CD4-positive, alpha-beta memory T cell (primary cell): ENCODE measurements at regions not wholly inside any gene's neighbourhood (a gene's known extent, or its start where the extent isn't known, plus 50 kb on each side); places are given as distances from the start of the nearest gene placed in this dataset.

Experiments used
- CTCF ChIA-PET: fragments of 350-600 bp; sonication (Branson Sonifier 250); formaldehyde crosslinking; loops from one replicate; lab custom pipeline; 2021; ENCODE audit warnings: inconsistent platforms; ENCODE audit not compliant: partially characterized antibody; lab: Charles Lee
- POLR2A ChIA-PET: fragments of 350-600 bp; sonication (Branson Sonifier 250); formaldehyde crosslinking; loops from one replicate; lab custom pipeline; 2021; ENCODE audit not compliant: partially characterized antibody; lab: Charles Lee
- DNase-seq, 5 donors: peaks; one replicate each; pipeline versions ENCODE4 v3.0.0 to v3.0.0-alpha.2; 2020 to 2022; ENCODE audit warnings: mixed read lengths in 1 of 5
- H3K27ac ChIP-seq: one replicate; pipeline ENCODE4 v1.7.0; 2013; ENCODE audit warnings: low read depth, low read length
- H3K27me3 ChIP-seq: 2 replicates; pipeline ENCODE4 v1.7.0; 2013; ENCODE audit warnings: mild to moderate bottlenecking, low read length, moderate library complexity; ENCODE audit not compliant: insufficient read depth
- H3K36me3 ChIP-seq: 2 replicates; pipeline ENCODE4 v1.7.0; 2013; ENCODE audit warnings: mild to moderate bottlenecking, low read length, moderate library complexity; ENCODE audit not compliant: insufficient read depth
- H3K4me1 ChIP-seq: 2 replicates; pipeline ENCODE4 v1.7.0; 2013; ENCODE audit warnings: mild to moderate bottlenecking, low read length, moderate library complexity; ENCODE audit not compliant: insufficient read depth
- H3K4me3 ChIP-seq, 2 donors: one replicate each; pipeline ENCODE4 v1.7.0; 2013; ENCODE audit warnings: low read length in 2 of 2, mild to moderate bottlenecking in 1 of 2
- H3K9me3 ChIP-seq, 2 donors: one replicate each; pipeline ENCODE4 v1.7.0; 2013; ENCODE audit warnings: low read length in 2 of 2, control low read depth in 1 of 2; ENCODE audit not compliant: control insufficient read depth in 1 of 2
- H3K27ac Mint-ChIP-seq, 7 donors: one replicate each; pipeline ENCODE4 v1.8.0; 2020 to 2021; ENCODE audit warnings: mixed read lengths in 7 of 7, mild to moderate bottlenecking in 6 of 7, inconsistent platforms in 3 of 7, moderate library complexity in 3 of 7
- H3K27me3 Mint-ChIP-seq, 2 donors: one replicate each; pipeline ENCODE4 v1.8.0; 2020 to 2021; ENCODE audit warnings: mixed read lengths in 2 of 2
- H3K36me3 Mint-ChIP-seq, 2 donors: one replicate each; pipeline ENCODE4 v1.8.0; 2020 to 2021; ENCODE audit warnings: mixed read lengths in 2 of 2, inconsistent platforms in 1 of 2, mild to moderate bottlenecking in 1 of 2
- H3K4me1 Mint-ChIP-seq, 4 donors: one replicate each; pipeline ENCODE4 v1.8.0; 2020 to 2021; ENCODE audit warnings: mixed read lengths in 4 of 4, mild to moderate bottlenecking in 1 of 4
- H3K4me3 Mint-ChIP-seq, 8 donors: one replicate each; pipeline ENCODE4 v1.8.0; 2020 to 2021; ENCODE audit warnings: mixed read lengths in 8 of 8, mild to moderate bottlenecking in 7 of 8, moderate library complexity in 6 of 8, inconsistent platforms in 3 of 8
- H3K9me3 Mint-ChIP-seq, 8 donors: one replicate each; pipeline ENCODE4 v1.8.0; 2020 to 2021; ENCODE audit warnings: mixed read lengths in 8 of 8, mild to moderate bottlenecking in 5 of 8, inconsistent platforms in 3 of 8, moderate library complexity in 1 of 8
- intact Hi-C: fragments of 100-400 bp; cut with micrococcal nuclease; formaldehyde crosslinking; loops from one replicate; pipeline ENCODE4 v1.15.1; 2023

- POLR2A ChIA-PET, result no interaction called here
- CTCF ChIA-PET, result interaction anchor here (1.2 kb wide), 1 partner anchor 11 kb away, joined by 3 read pairs; no protein-coding TSS in a partner anchor
- Histone ChIP-seq H3K9me3 (no peaks in the 10 kb centered on the region), H3K27me3 (no peaks in the 10 kb centered on the region), H3K36me3 (no peaks in the 10 kb centered on the region), H3K4me1 (no peaks in the 10 kb centered on the region), H3K4me3 (no peak overlapping the region), H3K27ac (no peak overlapping the region)
- peaks cover 6% of the 10 kb centered on the region in 2 donors for H3K27me3 Mint-ChIP-seq
- no peaks in the 10 kb centered on the region for H3K4me1 Mint-ChIP-seq
- no peaks in the 10 kb centered on the region for H3K36me3 Mint-ChIP-seq
- H3K27ac Mint-ChIP-seq, result no peak overlapping the region
- no peak for DNase-seq
- H3K9me3 Mint-ChIP-seq, result peaks cover 0 to 6% (median 0%) of the 10 kb centered on the region in 8 donors
- intact Hi-C loops, result no loop called here
- no peak overlapping the region for H3K4me3 Mint-ChIP-seq
These were observed 63.0 kb upstream of the TPRG1 start for GRCh38 chr3:189108735-189109134.

GRCh38 chr3:189109145-189109544 lies 62.6 kb upstream of the TPRG1 start:
- Mint-ChIP-seq H3K36me3 (no peaks in the 10 kb centered on the region), H3K27ac (no peak overlapping the region), H3K9me3 (peaks cover 0 to 6% (median 0%) of the 10 kb centered on the region in 8 donors), H3K27me3 (peaks cover 6% of the 10 kb centered on the region in 2 donors), H3K4me1 (no peaks in the 10 kb centered on the region), H3K4me3 (no peak overlapping the region)
- Histone ChIP-seq H3K27me3 (no peaks in the 10 kb centered on the region), H3K9me3 (no peaks in the 10 kb centered on the region), H3K36me3 (no peaks in the 10 kb centered on the region), H3K27ac (no peak overlapping the region), H3K4me3 (no peak overlapping the region), H3K4me1 (no peaks in the 10 kb centered on the region)
- intact Hi-C loops, result no loop called here
- POLR2A ChIA-PET, result no interaction called here
- DNase-seq, result no peak
- CTCF ChIA-PET, result no interaction called here

DNA sequence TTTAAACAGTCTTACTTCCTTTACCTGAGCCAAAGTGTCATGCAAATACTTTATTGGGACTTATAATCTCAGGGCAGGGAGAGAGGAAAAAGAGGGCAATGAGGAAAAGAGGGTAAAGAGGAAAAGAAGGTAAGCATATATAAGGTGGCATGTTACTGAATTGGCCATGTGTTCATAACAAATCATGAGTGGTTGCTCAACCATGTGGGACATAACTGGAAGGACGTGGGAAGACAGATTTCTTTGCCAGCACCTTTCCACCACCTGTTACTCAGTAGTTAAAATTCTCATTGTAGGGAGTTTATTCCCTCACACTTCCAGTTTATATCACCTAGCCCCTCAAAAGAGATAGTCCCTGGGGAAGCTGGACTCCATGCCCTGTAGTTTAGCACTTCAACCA lies 54.7 kb upstream of the TPRG1 start:
- intact Hi-C loops, result no loop called here
- H3K4me3 Mint-ChIP-seq, result no peak overlapping the region
- CTCF ChIA-PET, result no interaction called here
- H3K27me3 Mint-ChIP-seq, result peaks cover 2 to 5% of the 10 kb centered on the region in 2 donors
- H3K4me1 Mint-ChIP-seq, result peaks cover 5 to 13% (median 8%) of the 10 kb centered on the region in 4 donors
- H3K36me3 ChIP-seq, result no peaks in the 10 kb centered on the region
- H3K27me3 ChIP-seq, result no peaks in the 10 kb centered on the region
- H3K27ac ChIP-seq, result no peak overlapping the region
- peaks cover 14% of the 10 kb centered on the region for H3K4me1 ChIP-seq
- POLR2A ChIA-PET, result no interaction called here
- no peaks in the 10 kb centered on the region for H3K9me3 ChIP-seq
- peaks cover 0 to 19% (median 12%) of the 10 kb centered on the region in 8 donors for H3K9me3 Mint-ChIP-seq
- no peak overlapping the region for H3K4me3 ChIP-seq
- no peak for DNase-seq
- H3K27ac Mint-ChIP-seq, result no peak overlapping the region
- peaks cover 10 to 14% of the 10 kb centered on the region in 2 donors for H3K36me3 Mint-ChIP-seq

DNA sequence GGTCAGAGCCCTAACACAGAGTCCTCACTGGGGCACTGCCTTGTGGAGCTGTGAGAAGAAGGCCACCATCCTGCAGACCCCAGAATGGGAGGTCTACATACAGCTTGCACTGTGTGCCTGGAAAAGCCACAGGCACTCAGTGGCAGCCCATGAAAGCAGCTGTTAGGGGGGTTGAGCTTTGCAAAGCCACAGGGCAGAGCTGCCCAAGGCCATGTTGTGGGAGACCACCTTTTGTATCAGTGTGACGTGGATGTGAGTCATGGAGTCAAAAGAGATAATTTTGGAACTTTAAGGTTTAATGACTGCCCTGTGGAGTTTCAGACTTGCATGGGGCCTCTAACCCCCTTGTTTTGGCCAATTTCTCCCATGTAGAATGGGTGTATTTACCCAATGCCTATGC lies 52.9 kb upstream of the TPRG1 start:
- Histone ChIP-seq H3K4me1 (peaks cover 19% of the 10 kb centered on the region), H3K9me3 (no peaks in the 10 kb centered on the region), H3K27me3 (no peaks in the 10 kb centered on the region), H3K4me3 (no peak overlapping the region), H3K27ac (no peak overlapping the region), H3K36me3 (no peaks in the 10 kb centered on the region)
- no peak overlapping the region for H3K4me3 Mint-ChIP-seq
- peaks cover 5 to 30% (median 16%) of the 10 kb centered on the region in 4 donors for H3K4me1 Mint-ChIP-seq
- DNase-seq, result no peak
- POLR2A ChIA-PET, result no interaction called here
- intact Hi-C loops, result no loop called here
- peaks cover 13 to 14% of the 10 kb centered on the region in 2 donors for H3K36me3 Mint-ChIP-seq
- H3K9me3 Mint-ChIP-seq, result peaks cover 0 to 18% (median 12%) of the 10 kb centered on the region in 8 donors
- CTCF ChIA-PET, result no interaction called here
- H3K27me3 Mint-ChIP-seq, result peaks cover 2% of the 10 kb centered on the region in 2 donors
- no peak overlapping the region for H3K27ac Mint-ChIP-seq

- H3K9me3 ChIP-seq, result no peaks in the 10 kb centered on the region
- H3K4me1 Mint-ChIP-seq, result peaks cover 9 to 41% (median 21%) of the 10 kb centered on the region in 4 donors
- intact Hi-C loops, result no loop called here
- H3K27me3 ChIP-seq, result no peaks in the 10 kb centered on the region
- no peaks in the 10 kb centered on the region for H3K36me3 ChIP-seq
- no peak overlapping the region for H3K4me3 Mint-ChIP-seq
- DNase-seq, result no peak
- no peak overlapping the region for H3K27ac ChIP-seq
- ChIA-PET CTCF (interaction anchor here (3.7 to 7.6 kb wide), 3 partner anchors 12 to 79 kb away, joined by 21 to 78 read pairs (median 26); no protein-coding TSS in a partner anchor), POLR2A (interaction anchor here (1.0 to 8.7 kb wide), 3 partner anchors 18 to 78 kb away, joined by 3 to 206 read pairs (median 5); no protein-coding TSS in a partner anchor)
- H3K4me3 ChIP-seq, result no peak overlapping the region
- H3K9me3 Mint-ChIP-seq, result peaks cover 0 to 18% (median 12%) of the 10 kb centered on the region in 8 donors
- H3K27ac Mint-ChIP-seq, result peak overlapping the region in 1 of 7 donors; percentile 20
- H3K36me3 Mint-ChIP-seq, result peaks cover 13 to 14% of the 10 kb centered on the region in 2 donors
- peaks cover 0 to 2% of the 10 kb centered on the region in 2 donors for H3K27me3 Mint-ChIP-seq
- H3K4me1 ChIP-seq, result peaks cover 29% of the 10 kb centered on the region
These were observed 51.8 kb upstream of the TPRG1 start for GRCh38 chr3:189119950-189120349.

- Histone ChIP-seq H3K4me1 (peaks cover 40% of the 10 kb centered on the region), H3K27me3 (no peaks in the 10 kb centered on the region), H3K27ac (peak overlapping the region; percentile 45), H3K4me3 (peak overlapping the region in 1 of 2 donors; percentile 19), H3K9me3 (no peaks in the 10 kb centered on the region), H3K36me3 (no peaks in the 10 kb centered on the region)
- DNase-seq, result peak; percentile 33 to 47 (median 43)
- Mint-ChIP-seq H3K9me3 (peaks cover 0 to 18% (median 12%) of the 10 kb centered on the region in 8 donors), H3K27me3 (no peaks in the 10 kb centered on the region), H3K4me1 (peaks cover 15 to 52% (median 28%) of the 10 kb centered on the region in 4 donors), H3K4me3 (peak overlapping the region; percentile 72 to 85 (median 78)), H3K27ac (peak overlapping the region; percentile 60 to 93 (median 83)), H3K36me3 (peaks cover 13 to 14% of the 10 kb centered on the region in 2 donors)
- POLR2A ChIA-PET, result interaction anchor here (1.0 to 8.7 kb wide), 7 partner anchors 9 to 1383 kb away, joined by 3 to 206 read pairs (median 8); partner anchors contain the start of gene BCL6
- CTCF ChIA-PET, result interaction anchor here (1.2 to 7.6 kb wide), 8 partner anchors 11 to 1382 kb away, joined by 3 to 78 read pairs (median 15); no protein-coding TSS in a partner anchor
- intact Hi-C loops, result loop anchor here (1.0 kb wide), 1 partner anchor 11 kb away; no protein-coding TSS in a partner anchor
These were observed 50.7 kb upstream of the TPRG1 start for GRCh38 chr3:189121092-189121491.
